ENCODE measurements at regions not wholly inside any gene's neighbourhood (a gene's known extent, or its start where the extent isn't known, plus 50 kb on each side); places are given as distances from the start of the nearest gene placed in this dataset.
A peak's percentile ranks its signal among the peaks of the same experiment; 100 is the strongest.

DNA sequence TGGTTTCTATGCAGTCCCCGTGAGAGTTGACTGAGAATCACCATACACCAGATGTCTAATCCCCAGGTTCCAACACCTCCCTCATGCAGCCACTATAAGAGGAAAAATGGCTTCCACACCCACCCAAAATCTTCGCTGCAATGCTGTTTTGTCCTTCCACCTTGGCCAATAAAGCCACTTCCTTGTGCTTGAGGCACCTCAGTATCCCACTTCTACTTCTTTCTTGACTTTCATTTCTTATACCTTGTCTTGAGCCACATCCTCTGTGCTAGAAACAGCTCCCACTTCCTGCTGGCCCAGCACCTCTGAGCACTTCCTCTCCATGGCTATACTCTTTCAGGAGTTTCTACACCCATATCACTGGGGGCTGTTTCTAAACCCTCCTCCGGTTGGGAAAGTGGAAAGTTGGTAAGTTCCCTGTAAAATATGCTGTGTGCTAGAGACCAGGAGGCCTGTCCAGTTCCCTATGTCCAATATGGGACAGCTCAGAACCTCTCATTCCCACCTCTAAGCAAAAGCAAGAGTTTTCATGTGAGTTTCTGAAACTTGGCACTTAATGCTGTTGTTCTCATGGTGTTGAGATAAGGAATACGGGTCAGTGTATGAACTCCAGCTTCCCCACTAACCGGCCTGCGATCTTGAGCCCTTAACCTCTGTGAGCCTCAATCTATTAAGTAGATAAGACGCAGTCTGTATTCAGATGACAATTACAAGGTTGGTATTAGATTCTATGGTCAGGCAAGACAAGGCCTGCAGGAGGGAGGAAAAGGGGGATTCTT, 209.1 kb upstream of the ID2 start:
- no peak for DNase-seq (ENCODE audit: low spot score)

DNA sequence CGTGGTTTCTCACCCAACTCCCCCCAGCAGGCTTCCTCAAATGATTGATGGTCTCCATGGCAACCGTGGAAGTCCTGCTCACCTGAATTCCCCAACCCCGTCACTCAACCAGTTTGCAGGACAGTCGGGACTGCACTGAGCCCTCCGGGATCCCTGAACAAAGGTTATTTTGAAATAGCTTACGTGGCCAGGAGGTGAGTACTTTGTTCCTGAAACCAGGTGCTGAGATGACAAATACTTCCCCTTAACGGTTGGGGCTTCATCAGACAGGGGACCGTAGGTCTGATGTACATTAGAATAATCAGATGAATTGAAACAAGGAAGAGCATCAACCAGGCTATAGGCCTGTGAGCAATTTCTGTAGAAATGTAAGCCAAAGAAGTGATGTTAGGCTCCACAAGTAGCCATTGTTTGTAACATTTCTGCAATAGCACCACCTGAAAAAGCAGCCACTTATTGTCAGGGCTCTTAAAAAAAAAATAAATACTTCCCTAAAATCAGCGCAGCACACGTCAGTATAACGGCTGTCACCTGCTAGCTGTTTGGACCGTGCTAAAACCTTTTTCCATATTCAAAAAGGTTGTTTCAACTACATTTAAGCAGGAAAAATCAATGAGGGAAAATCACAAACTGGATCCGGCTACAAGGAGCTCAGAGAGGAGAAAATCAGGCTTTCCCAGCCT, 206.4 kb upstream of the ID2 start:
- no peak for DNase-seq (ENCODE audit: low spot score)

DNA sequence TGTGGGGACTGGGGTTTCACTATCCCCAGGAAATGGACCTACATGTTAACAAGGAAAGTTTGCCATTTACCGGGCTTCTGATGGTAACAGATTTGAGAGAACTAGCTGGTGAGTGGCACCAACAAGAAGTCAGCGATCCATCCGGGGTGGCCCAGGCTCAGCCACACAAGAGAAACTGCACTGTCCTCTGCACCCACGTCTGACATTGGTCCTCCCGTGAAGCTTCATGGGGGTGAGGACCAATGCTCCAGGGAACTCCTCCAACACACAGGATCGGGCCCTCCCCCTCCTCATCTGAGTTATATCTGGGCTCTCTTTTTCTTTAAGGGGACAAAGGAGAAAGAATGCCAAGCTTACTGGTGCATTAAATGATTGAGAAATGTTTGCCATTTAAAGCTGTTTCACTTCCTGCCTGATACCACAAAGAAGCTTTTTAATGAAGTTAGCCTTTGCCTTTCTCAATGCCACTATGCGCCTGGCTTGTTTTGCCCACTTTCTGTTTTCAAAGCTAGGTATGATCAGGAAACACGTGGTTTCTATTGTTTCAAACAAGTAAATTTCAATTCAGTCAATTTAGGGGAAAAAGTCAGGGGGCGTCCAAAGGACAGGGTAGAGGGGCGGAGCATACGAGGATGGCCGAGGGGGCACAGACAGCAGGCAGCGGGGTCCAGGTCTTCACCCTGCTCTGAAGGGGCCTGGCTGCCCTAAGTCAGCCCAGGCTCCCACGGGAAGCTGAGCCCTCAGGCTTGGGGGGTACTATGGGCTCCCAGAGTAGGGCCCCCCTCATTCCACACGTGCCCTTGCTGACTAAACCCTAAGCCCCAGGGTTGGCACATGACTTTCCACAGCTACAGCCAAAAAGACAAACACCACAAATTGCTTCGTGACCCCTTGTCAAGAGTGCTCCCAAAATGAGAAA, 204.0 kb upstream of the ID2 start:
- DNase-seq (ENCODE audit: low spot score) = no peak

DNA sequence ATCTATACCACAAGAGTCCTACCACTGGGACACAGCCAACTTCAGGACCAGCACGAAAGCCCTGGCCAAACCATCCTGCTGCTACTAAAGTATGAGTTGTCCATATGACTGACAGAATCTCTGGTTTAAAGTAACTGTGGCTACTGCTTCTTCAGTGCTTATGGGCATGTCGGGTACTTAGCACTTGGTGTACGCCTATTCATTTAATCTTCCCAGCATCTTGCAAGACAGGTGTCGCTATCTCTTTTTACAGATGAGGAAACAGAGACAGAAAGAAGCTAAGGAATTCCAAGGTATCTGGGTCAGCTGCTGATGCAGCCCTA, 203.4 kb upstream of the ID2 start:
- DNase-seq (ENCODE audit: low spot score) = no peak

DNA sequence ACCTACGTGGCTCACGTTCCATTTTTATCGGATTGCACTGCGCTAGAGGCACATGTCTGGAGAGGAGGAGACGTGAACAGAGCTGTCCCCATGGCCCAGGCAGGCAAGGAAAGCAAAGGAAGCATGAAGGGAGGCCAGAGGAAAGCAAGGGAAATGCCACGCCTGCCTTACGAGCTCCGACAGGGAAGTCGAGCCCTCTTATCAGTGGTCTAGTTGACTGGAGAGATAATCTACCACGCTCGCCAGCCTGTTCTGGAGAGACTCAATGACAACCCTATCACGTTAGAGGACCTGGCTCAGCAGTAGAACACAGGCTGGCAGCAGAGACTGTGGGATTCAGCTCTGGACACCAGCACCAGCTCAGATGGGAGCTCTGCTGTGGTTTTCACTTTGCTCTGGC, 202.6 kb upstream of the ID2 start:
- no peak for DNase-seq (ENCODE audit: low spot score)

DNA sequence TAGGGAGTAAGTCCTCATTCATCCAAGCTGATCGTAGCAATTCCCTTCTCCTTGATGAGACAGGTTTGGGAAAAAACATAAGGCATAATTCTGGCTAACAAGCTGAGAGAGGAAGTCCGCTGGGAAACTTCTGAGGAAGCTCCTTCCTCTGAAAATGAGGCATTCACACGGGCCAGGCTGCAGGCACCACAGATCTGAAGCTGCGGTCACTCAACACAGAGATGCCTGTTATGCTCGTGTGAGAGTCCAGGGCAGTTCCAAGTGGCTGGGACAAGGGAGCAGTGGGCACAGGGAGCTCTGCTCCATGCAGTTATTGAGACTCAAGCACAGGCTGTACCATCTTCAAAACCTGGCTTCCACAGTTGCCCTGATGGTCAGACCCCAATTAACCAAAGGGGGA, 200.9 kb upstream of the ID2 start:
- DNase-seq (ENCODE audit: low spot score) = no peak

DNA sequence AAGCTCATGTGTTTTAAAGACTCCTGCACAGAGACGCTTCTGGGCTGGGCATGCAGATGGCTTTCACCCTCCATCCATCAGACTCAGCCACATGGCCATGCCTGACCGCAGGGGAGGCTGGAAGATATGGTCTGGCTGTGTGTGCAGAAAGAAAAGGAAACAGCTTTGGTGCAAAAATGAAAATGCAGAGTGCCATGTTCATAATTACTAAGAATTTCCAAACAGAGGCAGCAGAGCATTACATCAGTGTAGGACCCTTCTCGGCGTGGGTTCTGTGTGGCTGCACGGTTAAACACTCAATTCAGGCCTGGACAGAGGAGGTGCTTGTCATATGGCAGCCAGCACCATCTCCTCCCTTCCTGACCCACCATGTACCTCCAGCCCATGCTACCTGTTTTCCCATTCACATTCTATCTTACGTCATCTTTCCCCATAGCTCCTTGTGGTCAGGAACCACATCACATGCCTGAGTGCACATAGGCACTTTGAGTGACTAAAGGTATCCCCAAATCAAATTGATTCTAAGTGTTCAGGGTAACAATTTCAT, 200.3 kb upstream of the ID2 start:
- no peak for DNase-seq (ENCODE audit: low spot score)

DNA sequence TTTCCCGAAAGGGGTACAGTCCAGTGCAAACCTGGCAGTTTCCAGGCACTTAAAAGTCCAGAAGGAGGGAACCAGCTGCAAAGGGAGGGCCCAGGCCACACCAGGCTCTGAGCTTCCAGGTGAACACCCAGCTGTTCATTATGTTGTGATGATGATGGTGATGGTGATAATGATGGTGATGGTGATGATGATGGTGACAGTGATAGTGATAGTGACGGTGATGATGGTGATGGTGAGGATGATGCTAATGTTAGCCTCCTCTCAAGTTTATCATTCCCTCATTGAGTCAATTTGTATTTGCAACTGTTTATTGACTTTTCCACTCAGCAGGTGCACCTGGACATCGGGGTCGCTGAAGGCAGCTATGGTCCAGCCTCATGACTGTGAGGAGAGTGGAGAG, 199.4 kb upstream of the ID2 start:
- no peak for DNase-seq (ENCODE audit: low spot score)

DNA sequence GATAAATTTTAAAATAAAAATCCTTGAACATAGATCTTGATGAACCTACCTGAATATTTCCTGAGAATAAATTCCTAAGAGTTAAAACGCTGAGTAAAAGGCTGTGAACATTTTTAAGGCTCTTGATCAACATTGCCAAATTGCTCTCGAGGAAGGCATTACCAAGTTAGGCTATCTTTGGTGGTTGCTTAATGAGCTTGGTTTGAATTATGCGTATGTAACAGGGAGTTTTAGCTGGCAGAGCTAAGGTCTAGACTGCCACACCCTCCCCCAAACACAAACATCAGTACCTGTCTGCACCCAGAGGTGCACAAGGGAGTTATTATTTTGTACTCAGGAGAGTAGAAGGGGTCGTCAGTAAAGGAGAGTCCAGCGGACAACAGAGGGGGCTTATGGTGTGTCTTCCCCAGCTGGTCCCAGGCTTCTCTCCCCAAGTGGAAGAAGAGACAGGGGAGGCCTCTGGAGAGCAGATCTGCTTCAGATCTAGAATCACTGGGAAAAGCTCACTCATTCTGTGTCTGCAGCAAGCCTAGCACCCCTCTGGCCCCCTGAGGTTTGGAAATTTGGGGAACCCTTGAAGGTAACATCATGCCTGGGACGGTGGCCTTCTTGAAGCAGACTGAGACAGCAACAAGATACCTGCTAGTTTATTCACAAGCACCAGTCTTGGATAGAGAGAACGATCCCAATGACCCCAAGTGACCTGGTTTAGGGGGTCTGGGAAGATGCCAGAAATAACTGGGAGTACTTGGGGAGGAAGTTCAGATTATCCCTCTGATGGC, 197.2 kb upstream of the ID2 start:
- DNase-seq (ENCODE audit: low spot score) = no peak

DNA sequence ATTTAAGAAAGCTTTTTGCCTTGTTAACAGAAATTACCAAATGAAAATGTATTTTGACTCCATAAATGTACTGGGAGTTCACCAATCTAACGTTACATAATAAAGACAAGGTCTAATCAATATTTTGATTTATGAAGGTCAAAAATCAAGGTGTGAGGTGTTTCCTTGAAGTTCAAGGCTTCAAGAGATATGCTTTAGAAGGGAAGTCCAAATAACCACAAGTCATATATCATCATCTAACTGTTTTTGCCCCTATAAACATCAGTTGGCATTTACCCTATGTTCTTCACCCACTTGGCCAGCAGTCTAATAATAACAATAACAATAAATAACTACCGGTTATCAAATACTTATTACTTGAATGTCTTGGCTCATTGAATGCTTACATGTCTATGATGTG, 196.1 kb upstream of the ID2 start:
- DNase-seq (ENCODE audit: low spot score) = no peak

DNA sequence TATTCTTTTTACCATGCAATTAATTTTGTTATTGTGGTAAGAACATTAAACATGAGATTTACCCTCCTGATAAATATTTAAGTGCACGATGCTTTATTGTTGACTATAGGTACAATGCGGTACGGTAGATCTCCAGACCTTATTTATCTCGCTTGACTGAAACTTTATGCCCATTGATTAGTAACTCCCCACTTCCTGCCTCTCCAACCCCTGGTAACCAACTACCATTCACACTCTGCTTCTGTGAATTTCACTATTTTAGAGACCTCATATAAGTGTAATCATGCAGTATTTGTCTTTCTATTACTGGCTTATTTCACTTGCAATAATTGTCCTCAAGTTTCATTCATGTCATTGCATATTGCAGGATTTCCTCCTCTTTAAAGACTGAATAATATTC, 195.7 kb upstream of the ID2 start:
- DNase-seq (ENCODE audit: low spot score) = no peak

DNA sequence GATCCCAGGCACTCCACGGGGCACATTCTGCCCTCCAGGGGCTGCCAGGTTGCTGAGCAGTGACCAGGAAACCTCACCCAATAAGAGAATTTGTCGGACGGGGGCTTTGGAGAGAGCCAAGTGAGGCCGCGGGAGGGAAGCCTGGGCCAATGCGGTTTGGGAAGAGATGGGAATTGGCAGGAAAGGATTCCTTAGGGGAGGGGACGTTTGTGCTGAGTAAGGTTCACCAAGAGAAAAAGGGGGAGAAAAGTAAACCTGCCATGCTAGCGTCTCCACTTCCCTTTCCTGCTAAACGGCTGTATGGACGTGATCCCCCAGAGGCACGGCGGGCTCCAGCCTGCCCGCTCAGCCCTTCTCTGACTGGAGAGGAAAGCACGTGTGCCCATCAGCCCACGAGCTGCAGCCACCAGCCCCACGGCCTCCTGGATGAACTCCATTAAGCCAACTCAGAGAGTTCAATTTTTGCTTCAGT, 194.4 kb upstream of the ID2 start:
- DNase-seq (ENCODE audit: low spot score) = peak; percentile 53

DNA sequence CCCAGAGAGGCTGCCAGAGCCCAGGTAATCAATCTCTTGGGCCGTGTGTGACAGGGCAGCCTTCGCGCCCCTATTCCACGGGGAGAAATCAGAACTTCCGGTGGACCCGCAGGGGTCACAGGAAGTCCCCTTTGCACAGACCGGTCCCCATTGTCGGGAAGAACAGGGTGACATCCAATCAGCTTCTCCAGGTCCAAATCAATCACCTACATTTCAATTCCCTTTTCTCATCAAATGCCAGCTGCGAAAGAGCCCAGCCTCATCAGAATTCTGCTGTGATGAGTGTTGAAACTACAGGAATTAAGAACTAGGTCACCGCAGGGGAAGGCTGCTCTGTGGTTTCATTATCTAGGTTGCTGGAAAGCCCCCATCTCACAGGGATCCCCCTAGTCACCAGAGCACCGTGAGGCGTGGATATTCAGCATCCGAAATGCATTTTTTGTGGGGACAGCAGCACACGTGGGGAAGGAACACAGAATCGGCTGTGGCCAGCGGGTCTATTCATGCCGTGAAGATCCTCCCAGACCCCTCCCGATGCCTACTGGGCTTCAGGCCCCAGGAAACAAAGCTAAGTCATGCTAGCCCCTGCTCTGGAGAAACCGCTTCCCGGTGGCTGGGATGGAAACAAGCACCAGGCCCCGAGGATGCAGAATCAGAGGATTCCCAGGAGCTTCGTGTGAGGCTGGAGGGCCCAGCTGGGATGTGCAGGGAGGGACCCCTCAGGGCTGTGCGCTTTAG, 193.7 kb upstream of the ID2 start:
- DNase-seq (ENCODE audit: low spot score) = peak; percentile 52

DNA sequence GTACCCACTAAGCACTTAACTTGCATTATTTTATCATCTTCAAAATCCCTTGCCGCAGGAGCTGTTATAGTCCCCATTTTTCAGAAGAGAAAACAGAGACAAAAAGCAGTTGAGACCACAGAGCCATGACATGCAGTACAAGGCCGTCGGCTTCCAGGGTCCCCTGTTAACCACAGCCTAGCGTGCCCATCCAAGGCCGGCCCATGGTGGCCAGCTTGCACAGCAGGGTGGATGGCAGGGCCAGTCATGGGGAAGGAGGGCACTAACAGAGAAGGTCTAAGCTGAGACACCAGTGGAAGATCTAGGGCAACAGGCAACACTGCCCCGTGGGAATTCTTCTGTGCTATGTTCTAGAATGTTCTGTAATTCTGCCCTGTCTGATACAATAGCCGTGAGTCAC, 192.6 kb upstream of the ID2 start:
- no peak for DNase-seq (ENCODE audit: low spot score)

DNA sequence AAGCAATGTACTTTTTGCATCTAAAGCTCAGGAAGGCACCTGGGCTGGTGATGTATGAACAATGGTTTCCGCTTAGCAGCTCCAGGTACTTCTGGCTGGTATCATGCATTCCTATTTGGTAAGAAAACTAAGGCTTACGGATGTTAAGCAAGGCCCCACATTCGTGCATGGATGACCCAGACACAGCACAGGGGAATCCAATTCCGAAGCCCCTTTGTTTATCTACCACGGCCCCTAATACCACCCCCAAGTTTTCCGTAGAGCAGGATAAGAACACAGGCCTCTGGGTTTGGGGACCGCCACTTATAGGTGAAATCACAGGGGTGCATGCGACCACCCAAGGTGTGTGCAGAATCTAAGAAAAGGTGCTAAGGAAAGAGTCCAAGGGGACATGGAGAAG, 192.1 kb upstream of the ID2 start:
- no peak for DNase-seq (ENCODE audit: low spot score)

DNA sequence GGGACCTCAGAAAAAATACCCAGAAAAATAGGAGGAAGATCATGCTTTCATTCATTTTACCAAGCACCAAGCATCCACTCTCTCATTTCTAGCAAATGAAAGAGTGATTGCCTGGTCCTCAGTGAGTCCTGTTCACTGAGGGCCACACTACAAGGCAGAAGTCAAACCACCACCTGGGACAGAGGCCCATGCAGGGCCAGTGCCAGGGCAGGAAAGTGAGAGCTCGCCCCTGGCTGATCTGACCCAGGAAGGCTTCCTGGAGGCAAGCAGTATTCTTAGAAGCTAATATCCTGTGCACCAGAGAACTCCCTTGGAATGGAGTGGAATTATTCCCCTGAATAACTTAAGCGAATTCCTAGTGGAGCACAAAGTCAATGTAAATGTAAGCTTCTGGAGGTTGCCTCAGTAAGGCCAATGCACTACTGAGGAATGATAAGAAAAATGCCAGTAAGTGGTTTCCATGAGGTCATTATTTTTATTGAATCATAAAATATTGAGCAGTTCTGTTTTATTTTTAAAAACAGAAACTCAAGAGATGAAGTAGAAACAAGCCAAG, 191.6 kb upstream of the ID2 start:
- no peak for DNase-seq (ENCODE audit: low spot score)

DNA sequence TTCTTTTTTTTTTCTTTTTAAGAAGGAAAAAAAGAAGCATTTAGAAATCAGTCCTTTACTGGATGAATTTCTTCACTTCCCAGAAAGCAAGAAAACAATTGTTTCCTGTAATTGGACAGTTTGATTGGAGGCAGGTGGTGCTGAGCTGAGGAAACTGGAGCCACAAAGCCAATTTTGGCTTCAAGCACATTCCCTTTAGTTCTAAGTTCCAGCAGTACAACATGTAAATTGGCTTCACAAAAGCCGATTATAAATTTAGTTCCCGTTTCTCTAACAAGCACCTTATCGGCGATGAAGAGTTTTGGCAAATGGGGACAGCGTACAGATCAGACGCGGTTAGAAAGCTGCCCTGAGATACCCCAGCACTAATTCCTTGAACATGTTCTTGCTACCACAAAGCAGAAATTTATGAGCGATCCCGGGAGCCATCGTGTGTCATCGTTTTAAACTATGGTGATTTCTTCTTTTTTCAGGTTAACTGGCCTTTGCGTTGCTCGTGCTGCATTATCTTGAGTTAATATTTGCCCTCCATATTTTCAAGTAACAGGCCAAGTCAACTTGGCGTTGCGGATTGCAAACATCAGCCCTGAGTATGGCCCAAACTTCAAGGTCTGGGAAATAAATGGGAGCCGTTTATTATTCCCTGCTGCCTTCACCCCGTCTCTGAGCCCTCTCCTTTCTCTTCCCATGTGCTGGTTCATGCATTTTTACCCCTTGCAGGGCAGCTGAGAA, 190.4 kb upstream of the ID2 start:
- DNase-seq (ENCODE audit: low spot score) = no peak

DNA sequence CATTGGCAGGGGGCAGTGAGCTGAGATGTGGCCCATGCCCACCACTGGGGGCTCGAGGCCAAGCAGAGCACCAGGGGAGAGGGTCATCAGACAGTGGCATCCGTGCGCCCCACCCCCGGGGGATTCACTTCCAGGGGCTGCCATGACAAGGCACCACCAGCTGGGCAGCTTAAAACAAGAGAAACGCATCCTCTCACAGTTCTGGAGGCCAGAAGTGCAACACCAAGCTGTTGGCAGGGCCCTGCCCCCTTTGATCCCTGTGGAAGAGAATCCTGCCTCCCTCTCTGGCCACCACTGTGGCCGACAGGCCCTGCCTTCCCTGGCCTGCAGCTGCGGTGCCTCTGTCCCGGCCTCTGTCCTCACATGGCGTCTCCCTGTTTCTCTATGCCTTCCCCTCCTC, 187.7 kb upstream of the ID2 start:
- no peak for DNase-seq (ENCODE audit: low spot score)

DNA sequence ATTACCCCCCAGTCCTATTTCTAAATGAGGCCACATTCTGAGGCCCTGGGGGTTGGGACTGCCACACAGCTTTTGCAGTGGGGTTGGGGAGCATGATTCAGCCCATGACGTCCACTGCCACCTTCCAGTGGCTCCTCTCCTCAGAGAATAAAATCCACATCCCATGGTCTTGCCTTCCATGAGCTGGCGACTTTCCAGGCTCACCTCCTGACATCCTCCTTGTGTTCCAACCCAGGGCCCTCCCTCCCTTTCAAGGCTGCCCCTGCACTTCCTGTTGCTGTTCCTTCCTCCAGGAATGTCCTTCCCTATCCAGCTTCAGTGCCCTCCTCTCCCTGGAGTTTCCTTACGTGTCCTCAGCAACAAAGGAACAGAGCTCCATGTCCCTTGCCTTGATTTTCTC, 187.3 kb upstream of the ID2 start:
- no peak for DNase-seq (ENCODE audit: low spot score)

All from putamen (tissue), 1 donor.